ENCODE measurements at regions not wholly inside any gene's neighbourhood (a gene's known extent, or its start where the extent isn't known, plus 50 kb on each side); places are given as distances from the start of the nearest gene placed in this dataset.
"Not testable (repeated sequence)": the region's sequence is repeated elsewhere in the genome, so short reads cannot be mapped to it uniquely, and the experiment has no call there.

DNA sequence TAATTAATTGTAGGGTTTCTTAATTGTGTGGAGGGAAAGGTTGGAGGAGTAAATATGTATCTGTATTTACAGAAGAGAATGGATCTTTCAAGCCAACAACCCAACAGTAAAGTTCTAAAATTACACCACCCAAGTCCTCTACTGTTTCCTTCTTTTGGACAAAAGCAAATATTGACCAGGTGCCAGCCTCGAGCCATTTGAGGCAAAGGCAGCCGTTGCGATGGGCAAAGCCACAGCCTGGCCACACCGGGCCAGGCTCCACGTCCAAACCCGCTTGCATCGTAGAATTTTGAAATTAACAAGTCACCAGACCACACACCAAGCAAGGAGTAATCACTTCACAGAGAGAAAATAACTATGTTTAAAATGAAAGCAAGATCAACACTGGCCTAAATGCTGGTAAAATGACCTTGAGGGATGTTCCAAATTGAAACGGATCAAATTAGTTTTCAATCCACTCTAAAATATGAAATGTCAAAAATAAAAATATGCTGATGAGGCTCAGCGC lies 331.0 kb downstream of the BCL2L11 start:
- H3K4me1 ChIP-seq (ENCODE audit: control insufficient read depth in 2 of 2, insufficient read depth in 1 of 2, low read depth in 1 of 2, low read length in 2 of 2); H2BK120ac ChIP-seq (ENCODE audit: low read depth, low read length); H3K9me3 ChIP-seq (replicated peaks in 1 of 2; ENCODE audit: control insufficient read depth in 2 of 2, insufficient read depth in 1 of 2, low read depth in 1 of 2, low read length in 2 of 2); H2AFZ ChIP-seq (ENCODE audit: low read length); H4K8ac ChIP-seq (ENCODE audit: low read depth, low read length); DNase-seq (ENCODE audit: low spot score); H3K27ac ChIP-seq (replicated peaks; ENCODE audit: low read length); H3K23ac ChIP-seq (ENCODE audit: low read depth, low read length, poor library complexity); H2BK5ac ChIP-seq (ENCODE audit: low read length); H3K9ac ChIP-seq (ENCODE audit: low read depth, low read length, poor library complexity); H2AK5ac ChIP-seq (ENCODE audit: low read depth, low read length); H4K91ac ChIP-seq (ENCODE audit: low read depth, low read length, poor library complexity); H2BK15ac ChIP-seq (ENCODE audit: low read length); H3K36me3 ChIP-seq (replicated peaks in 1 of 2; ENCODE audit: control insufficient read depth in 2 of 2, insufficient read depth in 2 of 2, low read length in 2 of 2); H3K79me1 ChIP-seq (ENCODE audit: low read depth, low read length); H2BK12ac ChIP-seq (ENCODE audit: low read length); H3K14ac ChIP-seq (ENCODE audit: low read length); H3K27me3 ChIP-seq (ENCODE audit: control insufficient read depth in 3 of 3, insufficient read depth in 3 of 3, low read depth in 1 of 3, low read length in 3 of 3); H3K18ac ChIP-seq (ENCODE audit: low read length); H3K4me3 ChIP-seq (ENCODE audit: low read length in 2 of 2); H3K4ac ChIP-seq (ENCODE audit: low read length); H3K4me2 ChIP-seq (ENCODE audit: insufficient read depth, low read length, poor library complexity, severe bottlenecking): not testable (repeated sequence)
- no CpG with 5 or more reads among the region's 9 CpGs for WGBS, 2 donors (ENCODE audit: extremely low coverage in 2 of 2, insufficient read length in 2 of 2, insufficient replicate concordance in 1 of 2)

GRCh38 chr2:111452208-111452607 lies 331.5 kb downstream of the BCL2L11 start:
- not testable (repeated sequence) for H3K14ac ChIP-seq (ENCODE audit: low read length); H3K27me3 ChIP-seq (ENCODE audit: control insufficient read depth in 3 of 3, insufficient read depth in 3 of 3, low read depth in 1 of 3, low read length in 3 of 3); H3K23ac ChIP-seq (ENCODE audit: low read depth, low read length, poor library complexity); H2AFZ ChIP-seq (ENCODE audit: low read length); H2BK15ac ChIP-seq (ENCODE audit: low read length); H2BK5ac ChIP-seq (ENCODE audit: low read length); H4K8ac ChIP-seq (ENCODE audit: low read depth, low read length); H3K4me3 ChIP-seq (ENCODE audit: low read length in 2 of 2); H3K27ac ChIP-seq (replicated peaks; ENCODE audit: low read length); H4K91ac ChIP-seq (ENCODE audit: low read depth, low read length, poor library complexity); H3K9ac ChIP-seq (ENCODE audit: low read depth, low read length, poor library complexity); H3K9me3 ChIP-seq (replicated peaks in 1 of 2; ENCODE audit: control insufficient read depth in 2 of 2, insufficient read depth in 1 of 2, low read depth in 1 of 2, low read length in 2 of 2); H3K4me2 ChIP-seq (ENCODE audit: insufficient read depth, low read length, poor library complexity, severe bottlenecking); H2BK12ac ChIP-seq (ENCODE audit: low read length); H2BK120ac ChIP-seq (ENCODE audit: low read depth, low read length); H3K36me3 ChIP-seq (replicated peaks in 1 of 2; ENCODE audit: control insufficient read depth in 2 of 2, insufficient read depth in 2 of 2, low read length in 2 of 2); H3K79me1 ChIP-seq (ENCODE audit: low read depth, low read length); DNase-seq (ENCODE audit: low spot score); H3K4me1 ChIP-seq (ENCODE audit: control insufficient read depth in 2 of 2, insufficient read depth in 1 of 2, low read depth in 1 of 2, low read length in 2 of 2); H3K4ac ChIP-seq (ENCODE audit: low read length); H2AK5ac ChIP-seq (ENCODE audit: low read depth, low read length); H3K18ac ChIP-seq (ENCODE audit: low read length)
- no CpG with 5 or more reads among the region's 7 CpGs for WGBS, 2 donors (ENCODE audit: extremely low coverage in 2 of 2, insufficient read length in 2 of 2, insufficient replicate concordance in 1 of 2)

GRCh38 chr2:111453308-111453707 lies 332.6 kb downstream of the BCL2L11 start:
- DNase-seq (ENCODE audit: low spot score); H3K4me3 ChIP-seq (ENCODE audit: low read length in 2 of 2); H3K9ac ChIP-seq (ENCODE audit: low read depth, low read length, poor library complexity); H3K4me1 ChIP-seq (ENCODE audit: control insufficient read depth in 2 of 2, insufficient read depth in 1 of 2, low read depth in 1 of 2, low read length in 2 of 2); H3K4ac ChIP-seq (ENCODE audit: low read length); H2BK5ac ChIP-seq (ENCODE audit: low read length); H3K27me3 ChIP-seq (ENCODE audit: control insufficient read depth in 3 of 3, insufficient read depth in 3 of 3, low read depth in 1 of 3, low read length in 3 of 3); H2BK120ac ChIP-seq (ENCODE audit: low read depth, low read length); H3K27ac ChIP-seq (replicated peaks; ENCODE audit: low read length); H3K18ac ChIP-seq (ENCODE audit: low read length); H2AK5ac ChIP-seq (ENCODE audit: low read depth, low read length); H4K8ac ChIP-seq (ENCODE audit: low read depth, low read length); H3K23ac ChIP-seq (ENCODE audit: low read depth, low read length, poor library complexity); H3K4me2 ChIP-seq (ENCODE audit: insufficient read depth, low read length, poor library complexity, severe bottlenecking); H3K14ac ChIP-seq (ENCODE audit: low read length); H3K9me3 ChIP-seq (replicated peaks in 1 of 2; ENCODE audit: control insufficient read depth in 2 of 2, insufficient read depth in 1 of 2, low read depth in 1 of 2, low read length in 2 of 2); H2AFZ ChIP-seq (ENCODE audit: low read length); H2BK15ac ChIP-seq (ENCODE audit: low read length); H3K36me3 ChIP-seq (replicated peaks in 1 of 2; ENCODE audit: control insufficient read depth in 2 of 2, insufficient read depth in 2 of 2, low read length in 2 of 2); H3K79me1 ChIP-seq (ENCODE audit: low read depth, low read length); H2BK12ac ChIP-seq (ENCODE audit: low read length); H4K91ac ChIP-seq (ENCODE audit: low read depth, low read length, poor library complexity): not testable (repeated sequence)
- WGBS, 2 donors (ENCODE audit: extremely low coverage in 2 of 2, insufficient read length in 2 of 2, insufficient replicate concordance in 1 of 2), result no CpG with 5 or more reads among the region's 2 CpGs

- not testable (repeated sequence) for H3K18ac ChIP-seq (ENCODE audit: low read length); H2BK5ac ChIP-seq (ENCODE audit: low read length); H2BK15ac ChIP-seq (ENCODE audit: low read length); H4K8ac ChIP-seq (ENCODE audit: low read depth, low read length); H3K79me1 ChIP-seq (ENCODE audit: low read depth, low read length); H3K4me1 ChIP-seq (ENCODE audit: control insufficient read depth in 2 of 2, insufficient read depth in 1 of 2, low read depth in 1 of 2, low read length in 2 of 2); H3K27ac ChIP-seq (replicated peaks; ENCODE audit: low read length); H3K4me3 ChIP-seq (ENCODE audit: low read length in 2 of 2); H3K9ac ChIP-seq (ENCODE audit: low read depth, low read length, poor library complexity); DNase-seq (ENCODE audit: low spot score); H3K23ac ChIP-seq (ENCODE audit: low read depth, low read length, poor library complexity); H2BK12ac ChIP-seq (ENCODE audit: low read length); H2AFZ ChIP-seq (ENCODE audit: low read length); H2AK5ac ChIP-seq (ENCODE audit: low read depth, low read length); H3K14ac ChIP-seq (ENCODE audit: low read length); H3K27me3 ChIP-seq (ENCODE audit: control insufficient read depth in 3 of 3, insufficient read depth in 3 of 3, low read depth in 1 of 3, low read length in 3 of 3); H2BK120ac ChIP-seq (ENCODE audit: low read depth, low read length); H3K36me3 ChIP-seq (replicated peaks in 1 of 2; ENCODE audit: control insufficient read depth in 2 of 2, insufficient read depth in 2 of 2, low read length in 2 of 2); H3K4ac ChIP-seq (ENCODE audit: low read length); H3K9me3 ChIP-seq (replicated peaks in 1 of 2; ENCODE audit: control insufficient read depth in 2 of 2, insufficient read depth in 1 of 2, low read depth in 1 of 2, low read length in 2 of 2); H4K91ac ChIP-seq (ENCODE audit: low read depth, low read length, poor library complexity); H3K4me2 ChIP-seq (ENCODE audit: insufficient read depth, low read length, poor library complexity, severe bottlenecking)
- WGBS, 2 donors (ENCODE audit: extremely low coverage in 2 of 2, insufficient read length in 2 of 2, insufficient replicate concordance in 1 of 2), result no CpG with 5 or more reads among the region's 2 CpGs
These were observed 333.1 kb downstream of the BCL2L11 start for GRCh38 chr2:111453816-111454215.

Data from neuronal stem cell (in vitro differentiated cells).